Neural cell (in vitro differentiated cells): ENCODE measurements at regions not wholly inside any gene's neighbourhood (a gene's known extent, or its start where the extent isn't known, plus 50 kb on each side); places are given as distances from the start of the nearest gene placed in this dataset.

ENCODE experiments used
- H2AFZ ChIP-seq: fragments of 200-600, 300-800 bp; sonication (generic), shearing (Covaris generic); 2 replicates; pipeline ENCODE4 v1.6.0; 2014; ENCODE audit warnings: low read depth, mild to moderate bottlenecking, antibody characterized with exemption, low read length, moderate library complexity
- H3F3A ChIP-seq: fragments of 200-600 bp; shearing (Covaris generic); 2 replicates; pipeline ENCODE4 v1.6.1; 2016; ENCODE audit warnings: mild to moderate bottlenecking, moderate library complexity, mixed read lengths, antibody characterized with exemption, low read length; ENCODE audit not compliant: insufficient read depth, poor library complexity, severe bottlenecking
- H3K27ac ChIP-seq: fragments of 200-600, 300-800 bp; sonication (generic), shearing (Covaris generic); 2 replicates; pipeline ENCODE4 v1.5.1; 2014; ENCODE audit warnings: mild to moderate bottlenecking, low read length, moderate library complexity
- H3K27me3 ChIP-seq: fragments of 300-800, 200-600 bp; sonication (generic), shearing (Covaris generic); 2 replicates; pipeline ENCODE4 v1.6.0; 2014; ENCODE audit warnings: mild to moderate bottlenecking, low read depth, low read length, moderate library complexity; ENCODE audit not compliant: insufficient read depth
- H3K36me3 ChIP-seq: fragments of 300-800, 200-600 bp; sonication (generic), shearing (Covaris generic); 2 replicates; pipeline ENCODE4 v1.5.1; 2014; ENCODE audit warnings: mild to moderate bottlenecking, antibody characterized with exemption, low read length, moderate library complexity; ENCODE audit not compliant: insufficient read depth
- H3K4me2 ChIP-seq: fragments of 300-800, 200-600 bp; sonication (generic), shearing (Covaris generic); 2 replicates; pipeline ENCODE4 v1.6.0; 2014; ENCODE audit warnings: mild to moderate bottlenecking, low read length
- H3K4me3 ChIP-seq: fragments of 300-800, 200-600 bp; sonication (generic), shearing (Covaris generic); 2 replicates; pipeline ENCODE4 v1.5.1; 2014; ENCODE audit warnings: mild to moderate bottlenecking, low read length, moderate library complexity
- H3K79me2 ChIP-seq: fragments of 200-600 bp; shearing (Covaris generic); replicated peaks from 2 replicates; pipeline ENCODE4 v1.6.0; 2014; ENCODE audit warnings: mild to moderate bottlenecking, low read length, moderate library complexity; ENCODE audit not compliant: insufficient read depth
- H3K9ac ChIP-seq: fragments of 300-800, 200-600 bp; sonication (generic), shearing (Covaris generic); 2 replicates; pipeline ENCODE4 v1.6.1; 2016; ENCODE audit warnings: mild to moderate bottlenecking, low read length, mixed read lengths
- H3K9me2 ChIP-seq: fragments of 200-600 bp; shearing (Covaris generic); 2 replicates; pipeline ENCODE4 v1.6.1; 2016; ENCODE audit warnings: mild to moderate bottlenecking, low read length, mixed read lengths; ENCODE audit not compliant: insufficient read depth
- H3K9me3 ChIP-seq: fragments of 200-600, 300-800 bp; sonication (generic), shearing (Covaris generic); 2 replicates; pipeline ENCODE4 v1.6.1; 2016; ENCODE audit warnings: mild to moderate bottlenecking, mixed run types, low read length, moderate library complexity, mixed read lengths
- H4K20me1 ChIP-seq: fragments of 200-600 bp; shearing (Covaris generic); 2 replicates; pipeline ENCODE4 v1.6.1; 2016; ENCODE audit warnings: mild to moderate bottlenecking, mixed run types; ENCODE audit not compliant: insufficient read depth
- CTCF ChIP-seq: fragments of 450-650 bp; IDR thresholded peaks from 2 replicates; pipeline ENCODE4 v1.5.1; 2014; ENCODE audit warnings: antibody characterized with exemption, mild to moderate bottlenecking, moderate library complexity; ENCODE audit not compliant: poor library complexity, severe bottlenecking
- EP300 ChIP-seq: fragments of 450-650 bp; conservative IDR thresholded peaks from 2 replicates; pipeline ENCODE4 v1.6.1; 2014; ENCODE audit warnings: antibody characterized with exemption, mild to moderate bottlenecking, moderate library complexity; ENCODE audit not compliant: poor library complexity, severe bottlenecking
- EZH2 ChIP-seq: fragments of 200-600, 300-800 bp; shearing (Covaris generic), sonication (generic); IDR thresholded peaks from 2 replicates; pipeline ENCODE4 v1.6.1; 2014; ENCODE audit warnings: antibody characterized with exemption, low read length, borderline replicate concordance, mild to moderate bottlenecking; ENCODE audit not compliant: insufficient read depth, poor library complexity, severe bottlenecking
- MXI1 ChIP-seq: fragments of 450-650 bp; conservative IDR thresholded peaks from 2 replicates; pipeline ENCODE4 v1.6.1; 2014; ENCODE audit warnings: antibody characterized with exemption, mild to moderate bottlenecking; ENCODE audit not compliant: poor library complexity, severe bottlenecking
- POLR2AphosphoS5 ChIP-seq: IDR thresholded peaks from 2 replicates; pipeline ENCODE4 v1.6.1; 2012
- RAD21 ChIP-seq: fragments of 450-650 bp; conservative IDR thresholded peaks from 2 replicates; pipeline ENCODE4 v1.6.1; 2014; ENCODE audit warnings: antibody characterized with exemption, mild to moderate bottlenecking, moderate library complexity
- REST ChIP-seq: IDR thresholded peaks from 2 replicates; pipeline ENCODE4 v1.6.1; 2012; ENCODE audit warnings: borderline replicate concordance
- SMC3 ChIP-seq: fragments of 450-650 bp; conservative IDR thresholded peaks from 2 replicates; pipeline ENCODE4 v1.6.1; 2014; ENCODE audit warnings: antibody characterized with exemption, mild to moderate bottlenecking, moderate library complexity; ENCODE audit not compliant: poor library complexity
- TAF1 ChIP-seq: IDR thresholded peaks from 2 replicates; pipeline ENCODE4 v1.6.1; 2012; ENCODE audit warnings: low read depth

- Histone ChIP-seq H3F3A (peaks cover 3% of the 10 kb centered on the region), H2AFZ (no peak overlapping the region), H3K79me2 (no peaks in the 10 kb centered on the region), H4K20me1 (no peaks in the 10 kb centered on the region), H3K4me2 (no peak overlapping the region), H3K9ac (no peak overlapping the region), H3K36me3 (no peaks in the 10 kb centered on the region), H3K9me2 (no peaks in the 10 kb centered on the region), H3K27ac (no peak overlapping the region), H3K9me3 (no peaks in the 10 kb centered on the region), H3K27me3 (no peaks in the 10 kb centered on the region), H3K4me3 (no peak overlapping the region)
- no peak for TF ChIP-seq RAD21
- no peak for TF ChIP-seq EZH2
- no peak for TF ChIP-seq TAF1
Measured at GRCh38 chr6:98366371-98366770, 468.0 kb upstream of the POU3F2 start.

- Histone ChIP-seq H4K20me1 (no peaks in the 10 kb centered on the region), H3K4me3 (no peak overlapping the region), H3K27ac (peak overlapping the region; percentile 70), H3F3A (peaks cover 4% of the 10 kb centered on the region), H3K9ac (no peak overlapping the region), H3K79me2 (no peaks in the 10 kb centered on the region), H2AFZ (no peak overlapping the region), H3K4me2 (peak overlapping the region; percentile 21), H3K9me3 (no peaks in the 10 kb centered on the region), H3K27me3 (no peaks in the 10 kb centered on the region), H3K9me2 (no peaks in the 10 kb centered on the region), H3K36me3 (no peaks in the 10 kb centered on the region)
- peak; percentile 81 for TF ChIP-seq EP300
- no peak for TF ChIP-seq SMC3
- no peak for TF ChIP-seq TAF1
- peak; percentile 47 for TF ChIP-seq POLR2AphosphoS5
- no peak for TF ChIP-seq CTCF
- no peak for TF ChIP-seq REST
- TF ChIP-seq RAD21, result no peak
- no peak for TF ChIP-seq MXI1
- TF ChIP-seq EZH2, result no peak
Measured at GRCh38 chr6:98380589-98380988, 453.8 kb upstream of the POU3F2 start.

GRCh38 chr6:98382246-98382645 lies 452.1 kb upstream of the POU3F2 start:
- H3F3A ChIP-seq, result peaks cover 4% of the 10 kb centered on the region
- no peak overlapping the region for H3K27ac ChIP-seq
- no peak overlapping the region for H3K9ac ChIP-seq
- no peak for TF ChIP-seq CTCF
- TF ChIP-seq REST, result no peak
- no peak for TF ChIP-seq EZH2
- no peak for TF ChIP-seq MXI1
- TF ChIP-seq TAF1, result no peak
- no peak for TF ChIP-seq EP300
- no peak for TF ChIP-seq RAD21
- TF ChIP-seq POLR2AphosphoS5, result no peak
- TF ChIP-seq SMC3, result no peak
- H3K36me3 ChIP-seq, result no peaks in the 10 kb centered on the region
- H3K9me2 ChIP-seq, result no peaks in the 10 kb centered on the region
- no peaks in the 10 kb centered on the region for H3K27me3 ChIP-seq
- H3K79me2 ChIP-seq, result no peaks in the 10 kb centered on the region
- no peak overlapping the region for H2AFZ ChIP-seq
- no peak overlapping the region for H3K4me2 ChIP-seq
- H3K4me3 ChIP-seq, result no peak overlapping the region
- no peaks in the 10 kb centered on the region for H4K20me1 ChIP-seq
- no peaks in the 10 kb centered on the region for H3K9me3 ChIP-seq
